Endothelial cell of umbilical vein (primary cell): ENCODE measurements at regions not wholly inside any gene's neighbourhood (a gene's known extent, or its start where the extent isn't known, plus 50 kb on each side); places are given as distances from the start of the nearest gene placed in this dataset.

Experiments used
- BruUV-seq: library from RNA; stranded (reverse); fragments of 400-500 nt; replicated peaks from 2 replicates; lab custom pipeline; 2021; lab: Mats Ljungman, UMichigan
- CTCF ChIA-PET: fragments of 300-600, 350-600 bp; sonication (Branson Sonifier 250); formaldehyde crosslinking; loops from one replicate; lab custom pipeline; 2021; ENCODE audit warnings: antibody characterized with exemption, inconsistent platforms; lab: Charles Lee
- POLR2A ChIA-PET: fragments of 300-600, 350-600 bp; sonication (Branson Sonifier 250); formaldehyde crosslinking; loops from one replicate; lab custom pipeline; 2021; ENCODE audit warnings: antibody characterized with exemption, inconsistent platforms; lab: Charles Lee
- DNase-seq: peaks from one replicate; pipeline ENCODE4 v3.0.0-alpha.2; 2011; ENCODE audit warnings: low read depth, low spot score
- FAIRE-seq: peaks from 2 replicates; lab custom pipeline; 2011; peaks lifted over from hg19 to GRCh38; lab: Jason Lieb, UNC
- H2AFZ ChIP-seq: 2 replicates; pipeline ENCODE4 v1.6.0; 2012; ENCODE audit warnings: low read depth, low read length, control low read depth, inconsistent platforms
- H3K27ac ChIP-seq: 2 replicates; pipeline ENCODE4 v1.5.1; 2011; ENCODE audit warnings: low read depth, mild to moderate bottlenecking, control low read depth, low read length, moderate library complexity; ENCODE audit not compliant: insufficient read depth
- H3K27me3 ChIP-seq, 2 experiments: 2 replicates each; pipeline versions ENCODE4 v1.6.0 to v1.6.1; 2011; ENCODE audit warnings: low read length in 2 of 2, mixed read lengths in 1 of 2; ENCODE audit not compliant: control insufficient read depth in 2 of 2, insufficient read depth in 2 of 2
- H3K36me3 ChIP-seq, 2 experiments: 2 replicates in 1 of 2; 3 replicates in 1 of 2; pipeline ENCODE4 v1.5.1; 2011; ENCODE audit warnings: low read length in 2 of 2, mild to moderate bottlenecking in 1 of 2, moderate library complexity in 1 of 2; ENCODE audit not compliant: control insufficient read depth in 2 of 2, insufficient read depth in 2 of 2; ENCODE audit errors: extremely low read depth in 1 of 2
- H3K4me1 ChIP-seq: 3 replicates; pipeline ENCODE4 v1.5.1; 2011; ENCODE audit warnings: mild to moderate bottlenecking, low read length; ENCODE audit not compliant: control insufficient read depth, insufficient read depth; ENCODE audit errors: extremely low read depth
- H3K4me2 ChIP-seq: 2 replicates; pipeline ENCODE4 v1.6.1; 2011; ENCODE audit warnings: low read length, control low read depth, mixed read lengths; ENCODE audit not compliant: insufficient read depth
- H3K4me3 ChIP-seq, 3 experiments: fragments of 200-600 bp in 1 of 3; sonication (generic), shearing (Covaris generic) in 1 of 3; replicated peaks in 1 of 3; 2 replicates each; pipeline ENCODE4 v1.5.1; 2011 to 2016; ENCODE audit warnings: control low read depth in 3 of 3, low read length in 3 of 3, mild to moderate bottlenecking in 2 of 3, inconsistent platforms in 1 of 3, low read depth in 1 of 3, moderate library complexity in 1 of 3; ENCODE audit not compliant: insufficient read depth in 1 of 3
- H3K79me2 ChIP-seq: 2 replicates; pipeline ENCODE4 v1.6.0; 2012; ENCODE audit warnings: low read length, inconsistent platforms; ENCODE audit not compliant: control insufficient read depth, insufficient read depth
- H3K9ac ChIP-seq: replicated peaks from 2 replicates; pipeline ENCODE3; 2011; ENCODE audit warnings: low read length, control low read depth; ENCODE audit not compliant: insufficient read depth; ENCODE audit errors: extremely low read depth
- H3K9me1 ChIP-seq: replicated peaks from 3 replicates; pipeline ENCODE4 v1.6.0; 2011; ENCODE audit warnings: mild to moderate bottlenecking, low read length; ENCODE audit not compliant: control insufficient read depth, insufficient read depth; ENCODE audit errors: extremely low read depth
- H3K9me3 ChIP-seq: replicated peaks from 2 replicates; pipeline ENCODE4 v1.5.1; 2012; ENCODE audit warnings: low read length, inconsistent platforms; ENCODE audit not compliant: control insufficient read depth, insufficient read depth
- H4K20me1 ChIP-seq: replicated peaks from 2 replicates; pipeline ENCODE3; 2011; ENCODE audit warnings: mild to moderate bottlenecking, low read length; ENCODE audit not compliant: control insufficient read depth, insufficient read depth; ENCODE audit errors: extremely low read depth
- EZH2 ChIP-seq: IDR thresholded peaks from 2 replicates; pipeline ENCODE4 v1.6.1; 2012; ENCODE audit warnings: borderline replicate concordance, low read depth, mild to moderate bottlenecking, moderate library complexity, low read length, inconsistent platforms; ENCODE audit not compliant: severe bottlenecking
- FOS ChIP-seq: IDR thresholded peaks from 2 replicates; pipeline ENCODE4 v1.6.1; 2011; ENCODE audit warnings: mild to moderate bottlenecking, low read length, moderate library complexity, borderline replicate concordance; ENCODE audit not compliant: insufficient read depth
- GATA2 ChIP-seq: IDR thresholded peaks from 2 replicates; pipeline ENCODE4 v1.7.0; 2011; ENCODE audit warnings: low read depth, mild to moderate bottlenecking, moderate library complexity, mixed read lengths, low read length; ENCODE audit not compliant: insufficient read length, insufficient read depth
- JUN ChIP-seq: IDR thresholded peaks from 2 replicates; pipeline ENCODE4 v1.6.1; 2011; ENCODE audit warnings: borderline replicate concordance, low read depth; ENCODE audit not compliant: insufficient read length, insufficient read depth
- MYC ChIP-seq: IDR thresholded peaks from one replicate; pipeline ENCODE4 v1.6.1; 2011; ENCODE audit warnings: mild to moderate bottlenecking, low read depth, low read length
- POLR2A ChIP-seq: IDR thresholded peaks from 2 replicates; pipeline ENCODE4 v1.6.1; 2012; ENCODE audit warnings: low read depth, mild to moderate bottlenecking, control low read depth, low read length
- POLR2AphosphoS5 ChIP-seq: IDR thresholded peaks from 2 replicates; pipeline ENCODE4 v1.6.1; 2012; ENCODE audit warnings: low read depth, mild to moderate bottlenecking, control low read depth, low read length, moderate library complexity; ENCODE audit not compliant: insufficient read depth
- dilution Hi-C: fragments of 300-500 bp; cut with MboI; formaldehyde crosslinking; loops from one replicate; pipeline ENCODE4 v1.15.0; 2019; ENCODE audit warnings: low sequenced_read_pairs; ENCODE audit not compliant: extremely low pct_ligation_motif_present
- intact Hi-C: fragments of 100-400 bp; cut with micrococcal nuclease; formaldehyde crosslinking; loops from one replicate; pipeline ENCODE4 v1.10.0; 2022
- TF ChIP-seq, protein P1 (sequence below): IDR thresholded peaks from 2 replicates; pipeline ENCODE4 v1.6.1; 2011; ENCODE audit not compliant: insufficient read depth, insufficient read length
- TF ChIP-seq, protein P2 (sequence below), 2 donors: IDR thresholded peaks; 1 replicate in 1 of 2; 2 replicates in 1 of 2; pipeline ENCODE4 v1.5.1; 2011; ENCODE audit warnings: low read length in 2 of 2, mild to moderate bottlenecking in 2 of 2, moderate library complexity in 2 of 2, control low read depth in 1 of 2, inconsistent platforms in 1 of 2, low read depth in 1 of 2; ENCODE audit not compliant: insufficient read depth in 1 of 2; ENCODE audit errors: extremely low read depth in 1 of 2

DNA sequence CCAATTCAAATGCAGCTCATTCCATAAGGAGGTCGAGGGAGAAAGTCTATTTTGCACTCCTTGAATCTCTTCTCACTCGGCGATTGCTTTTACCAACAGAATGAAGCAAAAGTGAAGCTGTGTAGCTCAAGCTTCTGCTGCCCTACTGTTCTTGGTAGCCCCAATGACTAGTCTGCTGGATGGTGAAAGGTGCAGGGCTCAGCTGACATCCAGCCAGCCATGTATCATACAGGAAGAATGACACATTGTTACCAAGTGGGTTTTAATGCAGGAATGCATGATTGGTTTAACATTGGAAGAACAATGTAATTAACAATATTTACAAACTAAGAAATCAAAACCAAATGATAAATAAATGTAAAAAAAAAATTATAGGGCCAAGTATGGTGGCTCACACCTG lies 286.2 kb upstream of the HSFY2 start:
- dilution Hi-C loops = no loop called here
- Histone ChIP-seq H2AFZ (no peak overlapping the region), H3K36me3 (no peaks in the 10 kb centered on the region), H3K4me3 (no peak overlapping the region), H3K27me3 (no peaks in the 10 kb centered on the region), H4K20me1 (no peaks in the 10 kb centered on the region), H3K27ac (no peak overlapping the region), H3K9ac (no peak overlapping the region), H3K4me2 (no peak overlapping the region), H3K9me1 (no peaks in the 10 kb centered on the region), H3K4me1 (peaks cover 4% of the 10 kb centered on the region), H3K79me2 (peaks cover 2% of the 10 kb centered on the region), H3K9me3 (no peaks in the 10 kb centered on the region)
- TF ChIP-seq MYC = no peak
- TF ChIP-seq, protein P1, sequence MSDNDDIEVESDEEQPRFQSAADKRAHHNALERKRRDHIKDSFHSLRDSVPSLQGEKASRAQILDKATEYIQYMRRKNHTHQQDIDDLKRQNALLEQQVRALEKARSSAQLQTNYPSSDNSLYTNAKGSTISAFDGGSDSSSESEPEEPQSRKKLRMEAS = no peak
- TF ChIP-seq, protein P2, sequence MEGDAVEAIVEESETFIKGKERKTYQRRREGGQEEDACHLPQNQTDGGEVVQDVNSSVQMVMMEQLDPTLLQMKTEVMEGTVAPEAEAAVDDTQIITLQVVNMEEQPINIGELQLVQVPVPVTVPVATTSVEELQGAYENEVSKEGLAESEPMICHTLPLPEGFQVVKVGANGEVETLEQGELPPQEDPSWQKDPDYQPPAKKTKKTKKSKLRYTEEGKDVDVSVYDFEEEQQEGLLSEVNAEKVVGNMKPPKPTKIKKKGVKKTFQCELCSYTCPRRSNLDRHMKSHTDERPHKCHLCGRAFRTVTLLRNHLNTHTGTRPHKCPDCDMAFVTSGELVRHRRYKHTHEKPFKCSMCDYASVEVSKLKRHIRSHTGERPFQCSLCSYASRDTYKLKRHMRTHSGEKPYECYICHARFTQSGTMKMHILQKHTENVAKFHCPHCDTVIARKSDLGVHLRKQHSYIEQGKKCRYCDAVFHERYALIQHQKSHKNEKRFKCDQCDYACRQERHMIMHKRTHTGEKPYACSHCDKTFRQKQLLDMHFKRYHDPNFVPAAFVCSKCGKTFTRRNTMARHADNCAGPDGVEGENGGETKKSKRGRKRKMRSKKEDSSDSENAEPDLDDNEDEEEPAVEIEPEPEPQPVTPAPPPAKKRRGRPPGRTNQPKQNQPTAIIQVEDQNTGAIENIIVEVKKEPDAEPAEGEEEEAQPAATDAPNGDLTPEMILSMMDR (IDR thresholded peaks at IDR 0.05; ENCODE audit: extremely low read depth in 1 of 2, insufficient read depth in 1 of 2, low read depth in 1 of 2, low read length in 2 of 2) = no peak
- TF ChIP-seq FOS = no peak
- intact Hi-C loops = no loop called here
- no TSS peak for BruUV-seq
- DNase-seq = peak; percentile 49
- POLR2A ChIA-PET = no interaction called here
- peak; percentile 60 for FAIRE-seq
- CTCF ChIA-PET = no interaction called here

DNA sequence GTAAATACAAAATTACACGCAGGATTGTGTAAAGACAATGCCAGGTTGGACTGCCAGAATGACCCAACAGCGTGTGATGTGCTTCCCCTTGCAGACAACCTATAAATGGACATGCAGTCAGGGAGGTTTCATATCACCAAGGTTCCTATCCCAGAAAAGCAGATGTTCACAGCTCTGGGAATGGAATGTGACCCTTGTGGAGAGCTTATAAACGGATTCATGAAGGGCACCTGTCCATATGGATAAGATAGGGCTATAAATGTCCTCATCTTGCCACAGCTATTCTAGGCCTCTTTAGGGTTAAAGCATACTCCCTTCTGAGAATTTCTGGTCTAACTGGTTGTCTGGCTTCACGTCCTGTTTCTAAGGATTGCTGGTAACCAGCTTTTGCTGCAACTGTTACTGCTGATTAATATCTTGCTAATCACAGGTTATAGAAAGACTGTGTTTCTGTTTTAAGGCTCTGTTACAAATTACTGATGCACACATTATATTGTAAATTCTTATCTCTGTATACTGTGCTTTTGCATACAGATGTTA lies 285.4 kb upstream of the HSFY2 start:
- Histone ChIP-seq H3K9me3 (no peaks in the 10 kb centered on the region), H3K4me2 (no peak overlapping the region), H3K27ac (no peak overlapping the region), H3K27me3 (no peaks in the 10 kb centered on the region), H3K9ac (no peak overlapping the region), H3K79me2 (peaks cover 2% of the 10 kb centered on the region), H3K9me1 (no peaks in the 10 kb centered on the region), H3K4me3 (no peak overlapping the region), H3K4me1 (peaks cover 4% of the 10 kb centered on the region), H2AFZ (no peak overlapping the region), H3K36me3 (no peaks in the 10 kb centered on the region), H4K20me1 (no peaks in the 10 kb centered on the region)
- FAIRE-seq (no peak), DNase-seq (no peak)
- BruUV-seq = no TSS peak
- CTCF ChIA-PET = no interaction called here
- POLR2A ChIA-PET = no interaction called here
- TF ChIP-seq EZH2 (no peak), JUN (no peak), GATA2 (no peak), MYC (no peak), FOS (no peak), POLR2AphosphoS5 (no peak), POLR2A (no peak)
- TF ChIP-seq, protein P1 = no peak
- TF ChIP-seq, protein P2 (IDR thresholded peaks at IDR 0.05; ENCODE audit: extremely low read depth in 1 of 2, insufficient read depth in 1 of 2, low read depth in 1 of 2, low read length in 2 of 2) = no peak
- intact Hi-C loops = no loop called here
- dilution Hi-C loops = no loop called here
